ENCODE measurements at regions not wholly inside any gene's neighbourhood (a gene's known extent, or its start where the extent isn't known, plus 50 kb on each side); places are given as distances from the start of the nearest gene placed in this dataset.
"Not testable (repeated sequence)": the region's sequence is repeated elsewhere in the genome, so short reads cannot be mapped to it uniquely, and the experiment has no call there.

DNA sequence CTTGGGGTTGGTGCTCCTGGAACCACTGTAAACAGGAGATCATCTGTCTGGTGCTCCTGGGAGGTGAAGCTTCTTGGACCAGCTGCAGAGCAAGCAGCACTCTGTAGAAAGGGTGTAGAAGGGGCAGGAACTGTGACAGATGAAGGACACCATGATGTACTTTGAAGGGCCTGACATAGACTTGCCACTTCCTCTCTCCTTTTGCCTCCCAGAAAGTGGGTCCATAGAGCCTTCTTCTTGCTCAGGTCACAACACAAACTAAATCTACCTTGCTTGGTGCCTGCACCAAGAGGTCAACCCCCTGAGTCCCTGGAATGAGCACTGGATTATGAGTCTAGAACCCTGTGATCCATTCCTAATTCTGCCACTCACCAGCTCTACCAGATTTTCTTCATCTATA, 176.1 kb upstream of the HES1 start:
- H3K9me3 ChIP-seq (ENCODE audit: control insufficient read depth, low read length): no peaks in the 10 kb centered on the region
- ATAC-seq (ENCODE audit: low FRiP score) (no peak), DNase-seq (no peak)
- no peaks in the 10 kb centered on the region for H3K36me3 ChIP-seq (ENCODE audit: control insufficient read depth in 1 of 2, insufficient read depth in 2 of 2, low read length in 1 of 2)
- intact Hi-C loops (cut with DNase I): no loop called here
- H3K27ac ChIP-seq (ENCODE audit: low read depth in 1 of 2, low read length in 2 of 2): no peak overlapping the region
- peaks cover 0 to 2% of the 10 kb centered on the region in 2 donors for H3K27me3 ChIP-seq (ENCODE audit: control insufficient read depth in 1 of 2, insufficient read depth in 2 of 2, low read length in 1 of 2)
- no peaks in the 10 kb centered on the region for H3K4me1 ChIP-seq (ENCODE audit: control insufficient read depth in 1 of 2, insufficient read depth in 2 of 2, low read length in 2 of 2)
- no peak overlapping the region for H3K4me3 ChIP-seq (ENCODE audit: low read length in 2 of 2)

DNA sequence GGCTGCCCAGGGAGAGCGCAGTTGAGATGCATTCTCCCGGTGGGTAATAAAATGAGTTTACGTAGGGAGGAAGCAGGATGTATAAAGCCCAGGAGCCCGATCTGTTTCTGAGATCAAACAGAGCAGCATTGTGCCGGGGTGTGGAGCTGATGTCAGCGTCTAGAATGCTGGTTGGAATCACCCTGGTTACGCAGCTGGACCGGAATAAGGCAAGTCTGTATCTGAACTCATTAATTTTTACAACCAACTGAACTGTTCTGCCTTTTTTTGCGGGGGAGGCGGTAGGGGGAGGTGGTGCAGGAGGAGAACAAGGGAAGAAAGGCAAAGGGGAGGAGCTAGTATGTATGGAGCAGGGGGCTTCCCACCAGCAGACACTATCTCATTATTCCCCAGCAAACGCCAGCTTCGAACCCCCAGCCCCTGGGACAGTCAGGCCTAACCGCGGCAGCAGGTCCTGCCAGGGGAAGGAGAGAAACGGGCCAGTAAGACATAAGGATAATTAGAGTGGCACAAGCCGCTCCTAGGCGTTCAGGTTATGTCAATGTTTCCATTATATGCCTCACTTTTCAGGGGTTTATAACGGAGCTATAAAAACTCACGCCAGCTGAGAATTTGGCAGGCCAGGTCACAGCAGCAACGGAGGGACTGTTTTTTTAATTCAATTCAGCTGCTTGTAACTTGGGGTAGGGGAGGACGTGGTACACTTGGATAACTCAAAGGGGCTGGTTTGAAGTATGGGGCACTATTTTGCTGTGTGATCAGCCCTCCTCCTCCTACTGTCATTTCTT, 175.3 kb upstream of the HES1 start:
- intact Hi-C loops (cut with DNase I): no loop called here
- ATAC-seq (ENCODE audit: low FRiP score) (no peak), DNase-seq (no peak)
- 64% methylated on average over 21 of the region's 21 CpGs for WGBS, 2 donors
- Histone ChIP-seq H3K27ac (ENCODE audit: low read depth in 1 of 2, low read length in 2 of 2) (no peak overlapping the region), H3K27me3 (ENCODE audit: control insufficient read depth in 1 of 2, insufficient read depth in 2 of 2, low read length in 1 of 2) (peaks cover 0 to 2% of the 10 kb centered on the region in 2 donors), H3K9me3 (ENCODE audit: control insufficient read depth, low read length) (no peaks in the 10 kb centered on the region), H3K4me3 (ENCODE audit: low read length in 2 of 2) (no peak overlapping the region), H3K36me3 (ENCODE audit: control insufficient read depth in 1 of 2, insufficient read depth in 2 of 2, low read length in 1 of 2) (no peaks in the 10 kb centered on the region), H3K4me1 (ENCODE audit: control insufficient read depth in 1 of 2, insufficient read depth in 2 of 2, low read length in 2 of 2) (no peaks in the 10 kb centered on the region)

DNA sequence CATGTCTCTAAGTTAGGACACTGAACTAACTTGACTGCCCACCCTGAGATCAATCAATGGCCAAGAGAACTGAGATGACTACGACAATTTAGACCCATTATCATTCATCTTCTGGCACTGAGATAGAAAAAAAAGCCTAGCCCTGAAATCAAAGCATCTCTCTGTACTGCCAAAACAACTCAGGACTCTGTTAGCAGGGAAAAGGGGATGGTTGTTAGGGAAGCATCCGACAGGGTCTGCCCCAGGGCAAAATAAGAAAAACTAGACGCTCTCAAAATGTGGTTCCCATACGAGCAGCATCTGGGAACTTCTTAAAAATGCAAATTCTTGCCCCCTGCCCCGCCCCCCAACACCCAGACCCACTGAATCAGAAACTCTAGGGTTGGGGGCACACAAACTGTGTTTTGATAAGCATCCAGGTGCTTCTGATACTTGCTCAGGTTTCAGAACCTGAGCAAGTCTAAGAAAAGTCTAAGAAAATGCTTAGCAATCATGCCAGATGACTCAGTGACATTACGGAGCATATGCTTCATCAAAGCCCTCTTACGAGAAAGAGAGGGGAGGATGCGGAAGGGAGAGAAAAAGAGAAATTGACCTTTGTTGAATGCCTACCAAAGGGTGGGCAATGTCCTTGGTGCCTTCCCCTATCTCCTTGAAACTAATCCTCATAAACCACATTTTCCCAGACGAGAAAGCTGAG, 172.8 kb upstream of the HES1 start:
- WGBS, 2 donors: 82 to 85% methylated on average over 9 of the region's 9 CpGs
- Histone ChIP-seq H3K27ac (ENCODE audit: low read depth in 1 of 2, low read length in 2 of 2) (no peak overlapping the region), H3K36me3 (ENCODE audit: control insufficient read depth in 1 of 2, insufficient read depth in 2 of 2, low read length in 1 of 2) (no peaks in the 10 kb centered on the region), H3K4me1 (ENCODE audit: control insufficient read depth in 1 of 2, insufficient read depth in 2 of 2, low read length in 2 of 2) (no peaks in the 10 kb centered on the region), H3K9me3 (ENCODE audit: control insufficient read depth, low read length) (no peaks in the 10 kb centered on the region), H3K27me3 (ENCODE audit: control insufficient read depth in 1 of 2, insufficient read depth in 2 of 2, low read length in 1 of 2) (peaks cover 0 to under 1% of the 10 kb centered on the region in 2 donors), H3K4me3 (ENCODE audit: low read length in 2 of 2) (no peak overlapping the region)
- intact Hi-C loops (cut with DNase I): no loop called here
- DNase-seq (no peak), ATAC-seq (ENCODE audit: low FRiP score) (no peak)

DNA sequence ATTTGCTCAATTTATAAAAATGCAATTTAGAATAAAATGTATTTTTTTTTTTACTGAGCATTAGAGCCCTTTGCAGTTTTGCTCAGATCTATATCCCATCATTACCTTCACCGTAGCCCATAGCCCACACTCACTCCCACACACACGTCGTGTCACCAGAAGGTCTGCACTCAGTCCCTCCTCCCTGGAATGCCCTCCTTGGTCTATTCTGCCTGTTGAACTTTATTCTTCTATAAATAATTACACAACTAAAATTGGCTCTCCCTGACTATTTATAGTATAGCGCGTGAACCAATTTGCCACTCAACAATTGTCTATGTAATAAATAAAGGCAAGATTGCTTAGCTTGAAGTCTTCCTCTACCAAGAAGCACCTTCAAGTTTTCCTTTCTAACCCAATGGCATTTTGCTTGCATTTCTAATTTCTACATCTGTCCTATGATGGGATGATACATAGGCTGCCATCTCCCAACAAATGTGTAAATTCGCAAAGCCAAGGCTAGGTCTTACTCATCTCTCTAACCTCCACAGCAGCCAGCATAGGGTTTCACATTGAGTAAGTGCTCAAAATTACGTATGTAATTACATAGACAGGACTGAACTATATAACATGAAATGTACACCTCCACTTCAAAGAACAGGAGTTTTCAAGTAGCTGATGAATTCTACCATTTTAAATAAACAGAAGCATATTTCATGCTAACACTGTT, 172.0 kb upstream of the HES1 start:
- Histone ChIP-seq H3K27ac (ENCODE audit: low read depth in 1 of 2, low read length in 2 of 2) (no peak overlapping the region), H3K36me3 (ENCODE audit: control insufficient read depth in 1 of 2, insufficient read depth in 2 of 2, low read length in 1 of 2) (no peaks in the 10 kb centered on the region), H3K27me3 (ENCODE audit: control insufficient read depth in 1 of 2, insufficient read depth in 2 of 2, low read length in 1 of 2) (no peaks in the 10 kb centered on the region), H3K9me3 (ENCODE audit: control insufficient read depth, low read length) (no peaks in the 10 kb centered on the region), H3K4me3 (ENCODE audit: low read length in 2 of 2) (no peak overlapping the region), H3K4me1 (ENCODE audit: control insufficient read depth in 1 of 2, insufficient read depth in 2 of 2, low read length in 2 of 2) (no peaks in the 10 kb centered on the region)
- WGBS, 2 donors: 77 to 88% methylated on average over 7 of the region's 7 CpGs
- ATAC-seq (ENCODE audit: low FRiP score) (no peak), DNase-seq (no peak)
- intact Hi-C loops (cut with DNase I): no loop called here

DNA sequence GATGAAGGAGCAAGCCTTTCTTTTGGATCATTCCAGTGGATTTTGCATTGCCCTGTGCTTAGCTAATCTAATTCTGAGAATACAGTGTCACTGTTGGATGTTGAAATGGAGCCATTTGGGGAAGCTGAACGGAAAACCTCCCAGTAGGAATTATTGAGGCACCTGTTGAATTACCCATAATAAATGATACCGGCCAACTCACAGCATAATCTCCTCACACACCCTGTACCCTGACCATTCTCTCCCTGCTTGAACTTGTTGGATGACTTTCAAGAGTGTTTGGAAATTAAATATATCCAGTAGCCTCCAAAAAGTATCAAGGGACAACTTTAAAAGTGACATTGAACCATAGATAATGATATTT, 171.4 kb upstream of the HES1 start:
- H3K27me3 ChIP-seq (ENCODE audit: control insufficient read depth in 1 of 2, insufficient read depth in 2 of 2, low read length in 1 of 2): no peaks in the 10 kb centered on the region
- ATAC-seq (ENCODE audit: low FRiP score) (no peak), DNase-seq (no peak)
- no peaks in the 10 kb centered on the region for H3K36me3 ChIP-seq (ENCODE audit: control insufficient read depth in 1 of 2, insufficient read depth in 2 of 2, low read length in 1 of 2)
- H3K9me3 ChIP-seq (ENCODE audit: control insufficient read depth, low read length): no peaks in the 10 kb centered on the region
- intact Hi-C loops (cut with DNase I): no loop called here
- no peak overlapping the region for H3K27ac ChIP-seq (ENCODE audit: low read depth in 1 of 2, low read length in 2 of 2)
- 93 to 95% methylated on average over 2 of the region's 2 CpGs for WGBS, 2 donors
- H3K4me3 ChIP-seq (ENCODE audit: low read length in 2 of 2): no peak overlapping the region
- H3K4me1 ChIP-seq (ENCODE audit: control insufficient read depth in 1 of 2, insufficient read depth in 2 of 2, low read length in 2 of 2): no peaks in the 10 kb centered on the region

DNA sequence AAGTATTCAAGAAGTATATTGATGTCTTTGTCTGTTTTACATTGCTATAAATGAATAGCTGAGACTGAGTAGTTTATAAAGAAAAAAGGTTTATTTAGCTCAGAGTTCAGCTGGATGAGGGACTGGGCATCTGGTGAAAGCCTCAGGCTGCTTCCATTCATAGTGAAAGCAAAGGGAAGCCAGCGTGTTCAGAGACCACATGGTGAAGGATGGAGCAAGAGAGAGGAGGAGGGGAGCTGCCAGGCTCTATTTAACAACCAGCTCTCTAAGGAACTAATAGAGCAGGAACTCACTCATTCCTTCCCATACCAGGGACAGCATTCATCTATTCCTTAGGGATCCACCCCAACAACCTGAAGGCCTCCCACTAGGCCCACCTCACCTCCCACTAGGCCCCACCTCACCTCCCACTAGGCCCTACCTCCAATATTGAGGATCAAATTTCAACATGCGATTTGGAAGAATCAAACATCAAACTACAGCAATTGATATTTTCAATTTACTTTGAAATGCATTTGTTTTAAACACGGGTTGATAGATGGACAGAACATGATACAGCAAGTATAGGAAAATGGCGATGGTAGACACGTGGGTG, 167.5 kb upstream of the HES1 start:
- Histone ChIP-seq H3K27me3 (ENCODE audit: control insufficient read depth in 1 of 2, insufficient read depth in 2 of 2, low read length in 1 of 2) (no peaks in the 10 kb centered on the region), H3K4me3 (ENCODE audit: low read length in 2 of 2) (no peak overlapping the region), H3K9me3 (ENCODE audit: control insufficient read depth, low read length) (no peaks in the 10 kb centered on the region), H3K36me3 (ENCODE audit: control insufficient read depth in 1 of 2, insufficient read depth in 2 of 2, low read length in 1 of 2) (no peaks in the 10 kb centered on the region), H3K4me1 (ENCODE audit: control insufficient read depth in 1 of 2, insufficient read depth in 2 of 2, low read length in 2 of 2) (no peaks in the 10 kb centered on the region), H3K27ac (ENCODE audit: low read depth in 1 of 2, low read length in 2 of 2) (no peak overlapping the region)
- WGBS, 2 donors: 95 to 96% methylated on average over 5 of the region's 5 CpGs
- no peak for DNase-seq
- ATAC-seq (ENCODE audit: low FRiP score): no peak
- intact Hi-C loops (cut with DNase I): no loop called here

DNA sequence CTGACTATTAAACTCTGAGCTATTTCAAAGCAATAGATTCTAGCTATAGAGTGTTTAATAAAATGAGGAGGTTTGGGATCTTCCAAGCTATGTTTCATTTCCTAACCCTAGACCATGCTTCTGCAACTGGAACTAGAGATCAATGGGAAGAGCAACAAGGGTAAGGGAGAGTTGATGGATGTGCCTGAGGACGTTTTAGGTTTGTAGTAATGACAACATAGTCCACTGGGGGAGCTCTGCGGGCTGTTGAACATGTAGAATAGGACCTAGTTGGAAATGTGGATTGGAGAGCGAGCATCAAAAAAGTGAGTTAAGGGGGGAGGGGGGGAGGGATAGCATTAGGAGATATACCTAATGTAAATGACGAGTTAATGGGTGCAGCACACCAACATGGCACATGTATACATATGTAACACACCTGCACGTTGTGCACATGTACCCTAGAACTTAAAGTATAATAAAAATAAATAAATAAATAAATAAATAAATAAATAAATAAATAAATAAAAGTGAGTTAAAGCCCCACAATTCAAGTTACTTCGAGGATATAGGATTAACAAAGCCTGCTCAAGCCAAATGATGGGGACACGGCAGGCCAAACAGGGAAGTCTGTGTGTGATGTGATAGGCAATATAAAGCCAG, 165.7 kb upstream of the HES1 start:
- WGBS, 2 donors: 58 to 63% methylated on average over 7 of the region's 7 CpGs
- H3K27ac ChIP-seq (ENCODE audit: low read depth in 1 of 2, low read length in 2 of 2); DNase-seq; H3K4me1 ChIP-seq (ENCODE audit: control insufficient read depth in 1 of 2, insufficient read depth in 2 of 2, low read length in 2 of 2); H3K9me3 ChIP-seq (ENCODE audit: control insufficient read depth, low read length); H3K4me3 ChIP-seq (ENCODE audit: low read length in 2 of 2); ATAC-seq (ENCODE audit: low FRiP score); H3K36me3 ChIP-seq (ENCODE audit: control insufficient read depth in 1 of 2, insufficient read depth in 2 of 2, low read length in 1 of 2); H3K27me3 ChIP-seq (ENCODE audit: control insufficient read depth in 1 of 2, insufficient read depth in 2 of 2, low read length in 1 of 2); intact Hi-C loops (cut with DNase I): not testable (repeated sequence)

DNA sequence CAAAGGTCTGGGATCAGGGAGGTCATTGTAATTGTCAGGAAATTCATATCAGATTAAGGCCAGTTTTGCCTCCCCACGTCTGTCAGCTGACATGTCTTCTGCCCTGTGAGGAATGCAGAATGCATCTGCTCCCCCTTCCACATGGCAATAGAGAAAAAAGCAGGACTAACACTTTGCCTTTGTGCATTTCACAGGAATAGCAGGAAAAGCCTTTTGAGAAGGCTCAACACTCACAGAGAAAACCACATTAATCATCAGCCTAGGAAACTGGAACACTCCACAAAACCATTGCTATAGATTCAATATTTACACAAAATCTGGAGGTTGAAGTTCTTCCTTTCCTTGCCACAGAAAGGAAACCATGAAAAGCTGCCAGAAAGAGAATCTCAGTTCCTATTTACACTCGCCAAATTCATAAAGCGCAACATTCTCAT, 165.2 kb upstream of the HES1 start:
- DNase-seq (no peak), ATAC-seq (ENCODE audit: low FRiP score) (no peak)
- Histone ChIP-seq H3K36me3 (ENCODE audit: control insufficient read depth in 1 of 2, insufficient read depth in 2 of 2, low read length in 1 of 2) (no peaks in the 10 kb centered on the region), H3K4me3 (ENCODE audit: low read length in 2 of 2) (no peak overlapping the region), H3K27ac (ENCODE audit: low read depth in 1 of 2, low read length in 2 of 2) (no peak overlapping the region), H3K27me3 (ENCODE audit: control insufficient read depth in 1 of 2, insufficient read depth in 2 of 2, low read length in 1 of 2) (no peaks in the 10 kb centered on the region), H3K4me1 (ENCODE audit: control insufficient read depth in 1 of 2, insufficient read depth in 2 of 2, low read length in 2 of 2) (no peaks in the 10 kb centered on the region), H3K9me3 (ENCODE audit: control insufficient read depth, low read length) (no peaks in the 10 kb centered on the region)
- intact Hi-C loops (cut with DNase I): no loop called here
- WGBS, 2 donors: 82 to 88% methylated on average over 3 of the region's 3 CpGs

Measured in aorta (tissue), 5 donors.